Choroid plexus epithelial cell (primary cell): ENCODE measurements at regions not wholly inside any gene's neighbourhood (a gene's known extent, or its start where the extent isn't known, plus 50 kb on each side); places are given as distances from the start of the nearest gene placed in this dataset.

ENCODE experiments used
- DNase-seq: peaks from one replicate; pipeline ENCODE4 v3.0.0-alpha.2; 2010; ENCODE audit warnings: low read depth
- H3K4me3 ChIP-seq: 2 replicates; pipeline ENCODE4 v1.5.1; 2011; ENCODE audit warnings: low read depth, mild to moderate bottlenecking, control low read depth, low read length, moderate library complexity
- CTCF ChIP-seq: conservative IDR thresholded peaks from 2 replicates; pipeline ENCODE4 v1.5.1; 2011; ENCODE audit warnings: low read depth, mild to moderate bottlenecking, control low read depth, inconsistent platforms, low read length, moderate library complexity

- no peak overlapping the region for H3K4me3 ChIP-seq
- DNase-seq: peak; percentile 38
- peak; percentile 68 for TF ChIP-seq CTCF
Measured at GRCh38 chr6:43953794-43954310, 173.4 kb downstream of the MRPL14 start.

- no peak overlapping the region for H3K4me3 ChIP-seq
- no peak for DNase-seq
- TF ChIP-seq CTCF: no peak
Measured at GRCh38 chr6:43953256-43953655, 174.0 kb downstream of the MRPL14 start.

- H3K4me3 ChIP-seq: no peak overlapping the region
- DNase-seq: peak; percentile 29
- TF ChIP-seq CTCF: peak; percentile 40
Measured at GRCh38 chr6:43952746-43953145, 174.5 kb downstream of the MRPL14 start.

GRCh38 chr6:43951756-43952675 lies 175.2 kb downstream of the MRPL14 start:
- TF ChIP-seq CTCF: no peak
- no peak overlapping the region for H3K4me3 ChIP-seq
- no peak for DNase-seq

GRCh38 chr6:43951063-43951755 lies 176.0 kb downstream of the MRPL14 start:
- H3K4me3 ChIP-seq: no peak overlapping the region
- DNase-seq: peak; percentile 53

GRCh38 chr6:43950731-43951062 lies 176.6 kb downstream of the MRPL14 start:
- DNase-seq: no peak
- no peak for TF ChIP-seq CTCF
- no peak overlapping the region for H3K4me3 ChIP-seq

More at GRCh38 chr6:43951063-43951755, 176.0 kb downstream of the MRPL14 start:
- TF ChIP-seq CTCF: peak; percentile 64
